Psoas muscle (tissue), 7 donors: ENCODE measurements at regions not wholly inside any gene's neighbourhood (a gene's known extent, or its start where the extent isn't known, plus 50 kb on each side); places are given as distances from the start of the nearest gene placed in this dataset.
"Not testable (repeated sequence)": the region's sequence is repeated elsewhere in the genome, so short reads cannot be mapped to it uniquely, and the experiment has no call there.

Experiments used
- ATAC-seq, 4 donors: fragments of 200-7000 bp; cut with Tn5 transposase; one replicate each; pipeline ENCODE4 v1.9.1; 2020; ENCODE audit warnings: moderate library complexity in 3 of 4, mild to moderate bottlenecking in 2 of 4
- DNase-seq, 2 donors: peaks; one replicate each; pipeline ENCODE4 v3.0.0-alpha.2; 2020
- H3K27ac ChIP-seq: fragments of 200-600 bp; one replicate; pipeline ENCODE4 v1.8.0; 2022
- H3K27me3 ChIP-seq, 3 donors: fragments of 200-600 bp in 1 of 3; one replicate each; pipeline versions ENCODE4 v1.6.1 to v1.8.0; 2013 to 2022; ENCODE audit warnings: low read length in 2 of 3, mild to moderate bottlenecking in 2 of 3, moderate library complexity in 1 of 3; ENCODE audit not compliant: insufficient read depth in 3 of 3
- H3K36me3 ChIP-seq, 2 donors: fragments of 200-600 bp in 1 of 2; one replicate each; pipeline versions ENCODE4 v1.6.1 to v1.8.0; 2013 to 2022; ENCODE audit warnings: low read depth in 1 of 2, mild to moderate bottlenecking in 1 of 2, moderate library complexity in 1 of 2; ENCODE audit not compliant: insufficient read depth in 1 of 2
- H3K4me1 ChIP-seq: fragments of 200-600 bp; one replicate; pipeline ENCODE4 v1.8.0; 2022
- H3K4me3 ChIP-seq: fragments of 200-600 bp; one replicate; pipeline ENCODE4 v1.8.0; 2022; ENCODE audit warnings: mild to moderate bottlenecking
- H3K9me3 ChIP-seq: fragments of 200-600 bp; one replicate; pipeline ENCODE4 v1.8.0; 2022
- WGBS, 3 donors: extraction: QIAGEN DNeasy Blood & Tissue Kit; methylation state at CpG; one replicate each; pipeline versions ENCODE4 v1.1.6 to v1.1.7; 2013; 5-methylcytosine and 5-hydroxymethylcytosine counted together
- intact Hi-C, 2 donors: fragments of 100-400 bp; cut with DNase I; formaldehyde crosslinking; loops; one replicate each; pipeline versions ENCODE4 v1.11.0 to v1.14.2; 2022
- TF ChIP-seq, protein P1 (sequence below): fragments of 200-600 bp; IDR thresholded peaks from one replicate; pipeline ENCODE4 v1.8.0; 2022; ENCODE audit warnings: antibody characterized with exemption
- donor health status: healthy with polysubstance abuse.
- donor health status: DM: no; HTN: no; CAD: no; lungs with moderate emphysema.
- donor health status: Bipolar disorder and iron deficiency.
- donor health status: healthy.
- donor health status: DM: yes; HTN: yes; CAD: no.
- donor health status: DM: no; HTN: no; CAD: no.
- donor health status: DM: yes; HTN: yes; CAD: no.

DNA sequence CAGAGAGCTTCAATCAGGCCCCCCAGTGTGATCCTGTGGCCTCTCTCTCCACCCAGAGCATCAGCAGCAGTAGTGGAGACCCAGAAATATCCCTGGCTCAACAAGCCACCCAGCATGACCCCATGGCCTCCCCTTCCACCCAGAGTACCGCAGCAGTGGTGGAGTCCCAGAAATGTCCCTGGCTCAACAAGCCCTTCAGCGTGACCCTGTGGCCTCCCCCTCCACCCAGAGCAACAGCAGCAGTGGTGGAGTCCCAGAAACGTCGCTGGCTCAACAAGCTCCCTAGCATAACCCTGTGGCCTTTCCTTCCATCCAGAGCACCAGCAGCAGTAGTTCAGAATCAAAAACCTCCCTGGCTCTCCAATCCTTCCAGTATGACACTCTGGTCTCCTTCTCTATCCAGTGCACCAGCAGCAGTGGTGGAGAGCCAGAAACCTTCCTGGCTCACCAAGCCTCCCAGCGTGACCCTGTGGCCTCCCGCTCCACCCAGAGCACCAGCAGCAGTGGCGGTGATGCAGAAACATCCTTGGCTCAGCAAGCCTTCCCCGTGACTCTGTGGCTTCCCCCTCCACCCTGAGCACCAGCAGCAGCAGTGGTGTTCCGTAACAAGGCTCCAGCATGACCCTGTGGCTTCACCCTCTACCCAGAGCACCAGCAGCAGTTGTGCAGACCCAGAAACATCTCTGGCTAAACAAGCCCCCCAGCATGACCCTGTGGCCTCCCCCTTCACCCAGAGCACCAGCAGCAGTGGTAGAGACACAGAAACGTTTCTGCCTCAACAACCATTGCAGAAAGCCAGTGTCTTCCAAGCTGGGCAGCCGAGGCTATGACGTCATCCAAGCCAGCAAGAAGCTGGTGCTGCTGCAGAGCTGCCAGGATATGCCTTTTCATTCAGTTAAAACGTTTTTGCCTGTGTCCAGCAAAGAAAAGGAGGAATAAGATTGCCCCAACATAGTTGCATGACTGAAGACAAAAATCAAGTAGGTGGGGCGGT lies 61.3 kb upstream of the TAMM41 start:
- no peaks in the 10 kb centered on the region for H3K4me1 ChIP-seq
- peaks cover 0 to 2% (median 0%) of the 10 kb centered on the region in 3 donors for H3K27me3 ChIP-seq
- TF ChIP-seq, protein P1, sequence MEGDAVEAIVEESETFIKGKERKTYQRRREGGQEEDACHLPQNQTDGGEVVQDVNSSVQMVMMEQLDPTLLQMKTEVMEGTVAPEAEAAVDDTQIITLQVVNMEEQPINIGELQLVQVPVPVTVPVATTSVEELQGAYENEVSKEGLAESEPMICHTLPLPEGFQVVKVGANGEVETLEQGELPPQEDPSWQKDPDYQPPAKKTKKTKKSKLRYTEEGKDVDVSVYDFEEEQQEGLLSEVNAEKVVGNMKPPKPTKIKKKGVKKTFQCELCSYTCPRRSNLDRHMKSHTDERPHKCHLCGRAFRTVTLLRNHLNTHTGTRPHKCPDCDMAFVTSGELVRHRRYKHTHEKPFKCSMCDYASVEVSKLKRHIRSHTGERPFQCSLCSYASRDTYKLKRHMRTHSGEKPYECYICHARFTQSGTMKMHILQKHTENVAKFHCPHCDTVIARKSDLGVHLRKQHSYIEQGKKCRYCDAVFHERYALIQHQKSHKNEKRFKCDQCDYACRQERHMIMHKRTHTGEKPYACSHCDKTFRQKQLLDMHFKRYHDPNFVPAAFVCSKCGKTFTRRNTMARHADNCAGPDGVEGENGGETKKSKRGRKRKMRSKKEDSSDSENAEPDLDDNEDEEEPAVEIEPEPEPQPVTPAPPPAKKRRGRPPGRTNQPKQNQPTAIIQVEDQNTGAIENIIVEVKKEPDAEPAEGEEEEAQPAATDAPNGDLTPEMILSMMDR: no peak
- ATAC-seq: no peak
- H3K27ac ChIP-seq: no peak overlapping the region
- H3K9me3 ChIP-seq: no peaks in the 10 kb centered on the region
- DNase-seq: no peak
- WGBS, 3 donors: 37 to 43% (median 38%) methylated on average over 14 of the region's 14 CpGs
- H3K36me3 ChIP-seq: no peaks in the 10 kb centered on the region
- no peak overlapping the region for H3K4me3 ChIP-seq
- intact Hi-C loops: no loop called here

DNA sequence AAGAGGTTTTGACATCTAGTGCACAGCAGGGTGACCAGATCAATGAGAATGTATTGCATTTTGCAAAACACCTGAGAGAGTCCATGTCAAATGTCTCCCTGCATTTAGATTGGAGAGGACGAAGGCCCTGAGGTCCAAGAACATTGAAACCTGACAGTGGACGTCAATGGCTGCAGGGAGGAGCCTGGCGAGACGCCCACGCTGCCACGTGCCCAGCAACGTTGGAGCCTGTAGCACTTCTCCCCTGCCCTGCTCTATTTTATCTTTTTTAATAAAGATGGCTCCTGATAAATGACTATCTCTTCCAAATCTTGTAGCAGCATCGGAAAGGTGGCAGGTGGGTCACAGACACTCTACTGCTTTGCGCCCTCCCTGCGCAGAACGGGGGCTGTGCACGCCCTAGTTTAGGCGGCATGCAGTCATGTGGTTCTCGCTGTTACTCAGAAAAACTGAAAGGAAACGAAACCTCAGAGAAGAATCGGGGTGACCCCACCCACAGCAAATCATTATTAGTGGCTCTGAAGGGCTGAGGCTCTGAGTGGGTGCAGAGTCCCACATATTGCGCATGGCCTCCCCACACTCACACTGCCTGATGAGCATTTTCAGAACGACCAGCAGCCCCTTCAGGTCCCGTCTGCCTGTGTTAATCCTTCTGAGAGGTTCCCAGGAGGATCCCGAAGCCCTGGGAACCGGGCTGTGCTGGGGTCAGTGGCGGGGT lies 62.5 kb upstream of the TAMM41 start:
- no peak overlapping the region for H3K27ac ChIP-seq
- no peaks in the 10 kb centered on the region for H3K36me3 ChIP-seq
- H3K4me3 ChIP-seq: no peak overlapping the region
- ATAC-seq (no peak), DNase-seq (no peak)
- TF ChIP-seq, protein P1: no peak
- peaks cover 0 to 2% (median 0%) of the 10 kb centered on the region in 3 donors for H3K27me3 ChIP-seq
- intact Hi-C loops: no loop called here
- no peaks in the 10 kb centered on the region for H3K9me3 ChIP-seq
- no peaks in the 10 kb centered on the region for H3K4me1 ChIP-seq
- WGBS, 3 donors: 74 to 80% (median 76%) methylated on average over 22 of the region's 22 CpGs

DNA sequence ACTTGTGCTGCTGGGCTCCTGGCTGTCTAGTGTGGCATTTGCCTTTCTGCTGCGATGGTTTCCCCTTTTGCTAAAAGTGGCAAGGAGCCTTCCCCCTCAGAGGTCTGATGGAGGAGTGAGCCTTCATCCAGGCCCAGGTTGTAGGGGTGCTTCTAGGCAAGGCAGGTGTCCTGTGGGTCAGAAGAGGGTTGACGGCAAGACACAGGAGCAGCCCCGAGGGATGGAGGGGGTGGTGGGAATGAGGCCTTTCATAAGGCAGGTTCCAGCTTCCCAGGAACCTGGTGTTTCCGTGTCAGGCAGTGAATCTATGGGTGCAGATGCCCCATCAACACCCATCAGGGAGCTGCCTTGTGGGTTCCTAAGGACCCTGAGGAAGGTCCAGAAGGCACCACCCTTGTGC lies 63.0 kb upstream of the TAMM41 start:
- TF ChIP-seq, protein P1: no peak
- intact Hi-C loops: no loop called here
- H3K4me3 ChIP-seq: no peak overlapping the region
- no peak overlapping the region for H3K27ac ChIP-seq
- ATAC-seq (no peak), DNase-seq (no peak)
- 76 to 94% (median 88%) methylated on average over 4 of the region's 4 CpGs for WGBS, 3 donors
- no peaks in the 10 kb centered on the region for H3K36me3 ChIP-seq
- no peaks in the 10 kb centered on the region for H3K9me3 ChIP-seq
- no peaks in the 10 kb centered on the region for H3K4me1 ChIP-seq
- H3K27me3 ChIP-seq: peaks cover 0 to 2% (median 0%) of the 10 kb centered on the region in 3 donors

DNA sequence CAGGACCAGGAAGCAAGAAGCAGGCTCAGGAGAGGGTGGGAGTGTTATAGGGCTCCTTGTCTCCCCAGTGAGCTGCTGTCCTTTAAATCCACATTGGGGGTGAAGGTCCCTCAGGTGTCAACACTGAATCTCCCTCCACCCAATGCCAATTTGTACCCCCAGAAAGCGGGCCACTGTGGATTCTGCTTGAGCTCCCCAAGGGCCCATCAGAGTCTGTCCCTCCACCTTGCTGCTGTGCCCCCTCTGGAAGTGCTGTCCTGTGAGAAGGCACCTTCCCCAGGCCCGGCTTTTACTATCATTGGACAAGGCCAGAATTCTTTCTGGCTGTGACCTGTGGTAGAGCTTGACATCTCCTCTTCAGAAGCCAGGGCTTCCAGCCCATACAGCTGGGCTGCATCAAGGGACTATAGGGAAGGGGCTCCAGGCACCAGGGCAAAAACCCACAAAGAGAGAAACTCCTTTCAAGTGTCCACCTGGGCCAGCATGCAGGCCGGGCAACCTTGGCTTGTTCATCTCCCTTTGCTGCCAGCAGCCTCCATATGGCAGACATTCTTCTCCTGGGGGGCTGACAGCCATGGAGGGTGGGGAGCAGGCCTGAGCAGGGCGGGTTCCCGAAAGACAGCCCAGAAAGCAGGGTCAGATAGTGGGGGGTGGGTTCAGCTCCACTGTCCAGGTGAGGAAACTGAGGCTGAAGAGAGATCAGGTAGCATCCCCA lies 63.7 kb upstream of the TAMM41 start:
- intact Hi-C loops, DNase-seq, H3K27ac ChIP-seq, H3K27me3 ChIP-seq, ATAC-seq, H3K4me3 ChIP-seq, H3K36me3 ChIP-seq, H3K4me1 ChIP-seq, H3K9me3 ChIP-seq: not testable (repeated sequence)
- WGBS, 3 donors: 76 to 81% (median 77%) methylated on average over 5 of the region's 5 CpGs
